ENCODE measurements at regions not wholly inside any gene's neighbourhood (a gene's known extent, or its start where the extent isn't known, plus 50 kb on each side); places are given as distances from the start of the nearest gene placed in this dataset.

DNA sequence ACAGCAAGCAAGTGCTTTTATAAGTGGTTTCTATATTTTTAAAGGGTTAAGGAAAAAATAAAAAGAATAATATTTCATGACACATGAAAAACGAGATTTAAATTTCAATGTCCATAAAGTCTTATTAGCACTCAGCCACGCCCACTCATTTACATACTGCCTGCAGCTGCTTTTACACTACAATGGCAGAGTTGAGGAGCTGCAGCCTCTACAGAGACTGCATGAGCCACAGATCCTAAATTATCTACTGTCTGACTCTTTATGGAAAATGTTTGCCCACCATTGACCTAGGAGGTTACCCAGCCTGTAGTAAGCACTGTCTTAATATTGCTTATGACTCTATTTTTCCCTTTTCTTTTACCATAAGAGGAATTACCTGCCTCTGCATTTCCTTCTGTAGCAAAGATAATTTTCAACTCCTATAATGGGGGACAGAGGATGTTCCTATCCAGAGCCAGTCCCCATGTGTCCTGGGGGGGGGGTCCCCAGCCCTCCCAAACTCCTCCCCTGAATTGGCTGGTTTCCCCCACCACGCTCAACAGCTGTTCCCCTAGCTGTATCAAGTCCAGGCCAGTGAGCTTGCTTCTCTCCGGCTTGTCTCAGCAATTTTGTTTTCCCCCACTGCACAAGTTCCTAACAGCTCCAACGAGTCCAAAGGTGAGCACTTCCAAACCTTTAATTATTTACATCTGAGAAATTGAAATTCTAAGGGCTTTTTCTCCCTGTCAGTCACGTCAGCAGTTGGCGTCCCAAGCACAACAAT, 139.4 kb upstream of the ERCC4 start:
- intact Hi-C loops (cut with DNase I) = no loop called here
- Histone ChIP-seq H3K4me1 (no peaks in the 10 kb centered on the region), H3K9me3 (no peaks in the 10 kb centered on the region), H3K27me3 (ENCODE audit: low read depth) (no peaks in the 10 kb centered on the region), H3K27ac (no peak overlapping the region), H3K36me3 (no peaks in the 10 kb centered on the region), H3K4me3 (no peak overlapping the region)
- ATAC-seq = no peak
- no peak for DNase-seq
- TF ChIP-seq, protein P1, sequence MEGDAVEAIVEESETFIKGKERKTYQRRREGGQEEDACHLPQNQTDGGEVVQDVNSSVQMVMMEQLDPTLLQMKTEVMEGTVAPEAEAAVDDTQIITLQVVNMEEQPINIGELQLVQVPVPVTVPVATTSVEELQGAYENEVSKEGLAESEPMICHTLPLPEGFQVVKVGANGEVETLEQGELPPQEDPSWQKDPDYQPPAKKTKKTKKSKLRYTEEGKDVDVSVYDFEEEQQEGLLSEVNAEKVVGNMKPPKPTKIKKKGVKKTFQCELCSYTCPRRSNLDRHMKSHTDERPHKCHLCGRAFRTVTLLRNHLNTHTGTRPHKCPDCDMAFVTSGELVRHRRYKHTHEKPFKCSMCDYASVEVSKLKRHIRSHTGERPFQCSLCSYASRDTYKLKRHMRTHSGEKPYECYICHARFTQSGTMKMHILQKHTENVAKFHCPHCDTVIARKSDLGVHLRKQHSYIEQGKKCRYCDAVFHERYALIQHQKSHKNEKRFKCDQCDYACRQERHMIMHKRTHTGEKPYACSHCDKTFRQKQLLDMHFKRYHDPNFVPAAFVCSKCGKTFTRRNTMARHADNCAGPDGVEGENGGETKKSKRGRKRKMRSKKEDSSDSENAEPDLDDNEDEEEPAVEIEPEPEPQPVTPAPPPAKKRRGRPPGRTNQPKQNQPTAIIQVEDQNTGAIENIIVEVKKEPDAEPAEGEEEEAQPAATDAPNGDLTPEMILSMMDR (IDR thresholded peaks at IDR 0.05) = no peak

DNA sequence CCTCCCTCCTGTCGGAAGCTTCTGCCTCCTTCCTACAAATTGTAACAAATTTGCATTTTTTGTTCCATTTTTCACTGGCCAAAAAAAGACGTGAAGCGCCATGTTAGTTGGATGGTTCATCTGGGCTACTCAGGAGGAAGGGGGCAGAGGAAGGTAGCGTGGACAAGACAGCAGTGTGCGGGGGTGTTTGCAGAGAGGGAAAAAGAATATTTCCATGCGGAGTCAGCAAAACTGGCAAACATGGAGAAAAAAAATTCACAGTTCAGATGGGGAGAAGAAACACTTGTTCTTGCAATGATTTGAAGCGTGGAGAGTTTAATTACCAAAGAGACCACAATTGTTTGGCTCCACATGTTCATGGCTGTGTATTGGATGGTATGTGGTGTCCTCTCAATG, 138.8 kb upstream of the ERCC4 start:
- intact Hi-C loops (cut with DNase I) = no loop called here
- ATAC-seq (no peak), DNase-seq (no peak)
- Histone ChIP-seq H3K36me3 (no peaks in the 10 kb centered on the region), H3K4me1 (no peaks in the 10 kb centered on the region), H3K4me3 (no peak overlapping the region), H3K9me3 (no peaks in the 10 kb centered on the region), H3K27me3 (ENCODE audit: low read depth) (no peaks in the 10 kb centered on the region), H3K27ac (no peak overlapping the region)
- TF ChIP-seq, protein P1 (IDR thresholded peaks at IDR 0.05) = no peak

DNA sequence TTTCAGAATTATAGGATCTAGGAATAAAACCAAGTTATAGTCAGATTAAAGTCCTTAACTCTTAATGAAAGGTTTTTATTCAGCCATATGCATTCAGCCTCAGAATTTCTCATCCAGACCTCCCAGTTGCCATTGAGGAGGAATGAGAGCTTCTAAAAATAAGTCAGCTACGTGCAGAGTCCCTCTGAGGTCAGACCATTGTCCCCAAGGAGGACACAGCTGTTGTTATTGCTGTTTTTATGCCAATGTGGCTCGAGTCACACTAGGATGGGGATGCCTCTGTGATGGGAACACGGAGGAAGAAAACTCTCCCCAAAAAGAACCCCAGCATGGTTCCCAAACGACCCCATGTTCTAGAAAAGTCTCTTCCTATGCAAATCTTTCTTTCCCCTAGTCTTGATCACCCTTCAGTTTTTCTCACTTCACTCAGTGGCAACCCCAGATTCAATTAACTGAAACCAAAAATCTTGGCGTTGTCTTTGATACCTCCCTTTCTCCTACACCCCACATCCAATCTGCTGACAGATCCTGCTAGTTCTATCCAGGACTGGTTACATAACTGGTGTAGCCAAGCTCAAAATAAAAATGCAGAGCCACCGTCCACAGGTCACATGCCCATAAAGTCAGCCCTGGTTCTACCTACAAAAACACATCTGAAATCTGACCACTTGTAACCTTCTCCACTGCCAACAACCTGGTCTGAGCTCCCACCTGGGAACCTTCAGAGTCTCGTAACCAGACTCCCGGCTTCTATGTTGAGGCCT, 138.2 kb upstream of the ERCC4 start:
- TF ChIP-seq, protein P1 (IDR thresholded peaks at IDR 0.05) = no peak
- intact Hi-C loops (cut with DNase I) = no loop called here
- Histone ChIP-seq H3K27me3 (ENCODE audit: low read depth) (no peaks in the 10 kb centered on the region), H3K4me3 (no peak overlapping the region), H3K9me3 (no peaks in the 10 kb centered on the region), H3K4me1 (no peaks in the 10 kb centered on the region), H3K36me3 (no peaks in the 10 kb centered on the region), H3K27ac (no peak overlapping the region)
- no peak for DNase-seq
- no peak for ATAC-seq

DNA sequence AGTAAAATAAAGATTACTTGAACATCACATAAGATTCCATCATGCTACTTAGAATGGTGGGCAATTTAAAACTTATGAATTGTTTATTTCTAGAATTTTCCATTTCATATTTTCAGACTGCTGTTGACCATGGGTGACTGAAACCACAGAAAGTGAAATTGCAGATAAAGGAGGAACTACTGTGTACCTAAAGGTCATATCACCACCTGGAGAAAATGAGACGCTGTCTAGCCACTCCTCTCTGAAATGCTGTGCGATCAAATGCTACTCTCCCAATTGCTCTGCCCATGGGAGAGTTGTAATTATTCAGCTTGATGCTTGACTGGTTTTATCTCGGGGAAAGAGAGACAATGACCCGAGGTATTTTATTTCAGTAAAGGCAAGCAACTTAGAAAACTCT, 128.9 kb upstream of the ERCC4 start:
- TF ChIP-seq, protein P1 (IDR thresholded peaks at IDR 0.05) = no peak
- DNase-seq (no peak), ATAC-seq (no peak)
- no peaks in the 10 kb centered on the region for H3K4me1 ChIP-seq
- intact Hi-C loops (cut with DNase I) = no loop called here
- no peak overlapping the region for H3K27ac ChIP-seq
- no peaks in the 10 kb centered on the region for H3K36me3 ChIP-seq
- H3K27me3 ChIP-seq (ENCODE audit: low read depth) = peaks cover 7% of the 10 kb centered on the region
- no peaks in the 10 kb centered on the region for H3K9me3 ChIP-seq
- H3K4me3 ChIP-seq = no peak overlapping the region

DNA sequence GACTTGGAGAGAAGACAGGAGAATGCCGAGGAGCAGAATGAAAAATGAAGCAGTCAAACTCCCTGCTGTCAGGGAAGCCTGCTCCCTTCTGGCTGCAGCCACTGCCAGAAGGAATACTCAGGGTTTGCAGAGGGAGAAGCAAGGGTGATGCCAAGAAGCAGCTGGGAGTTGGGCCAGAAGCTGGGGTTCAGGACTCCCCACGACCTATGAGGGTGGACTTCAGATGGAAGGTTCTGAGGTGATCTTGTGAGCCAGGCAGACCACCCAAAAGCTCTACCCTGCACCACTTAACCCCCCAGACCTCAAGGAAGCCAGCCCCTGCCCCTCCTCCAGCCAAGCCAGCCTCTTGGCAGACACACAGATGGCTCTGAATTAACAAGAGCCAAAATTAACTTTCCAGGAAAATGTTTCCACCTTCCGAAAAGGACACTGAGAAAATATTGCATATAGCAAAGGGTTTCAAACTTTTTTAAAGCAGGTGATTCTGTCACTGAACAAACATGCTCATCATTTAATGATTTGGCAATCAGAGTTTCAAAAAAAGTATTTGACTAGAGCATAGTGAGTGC, 126.0 kb upstream of the ERCC4 start:
- TF ChIP-seq, protein P1 (IDR thresholded peaks at IDR 0.05) = no peak
- no peak for DNase-seq

More for the DNA sequence above, 126.0 kb upstream of the ERCC4 start:
- Histone ChIP-seq H3K4me3 (no peak overlapping the region), H3K27ac (no peak overlapping the region), H3K36me3 (no peaks in the 10 kb centered on the region), H3K27me3 (ENCODE audit: low read depth) (peaks cover 7% of the 10 kb centered on the region), H3K4me1 (no peaks in the 10 kb centered on the region), H3K9me3 (no peaks in the 10 kb centered on the region)
- intact Hi-C loops (cut with DNase I) = no loop called here
- no peak for ATAC-seq
